Left lobe of liver (tissue), 2 donors: ENCODE measurements at regions not wholly inside any gene's neighbourhood (a gene's known extent, or its start where the extent isn't known, plus 50 kb on each side); places are given as distances from the start of the nearest gene placed in this dataset.

Source experiments
- ATAC-seq: fragments of 200-7000 bp; cut with Tn5 transposase; one replicate; pipeline ENCODE4 v1.9.1; 2020; ENCODE audit warnings: mild to moderate bottlenecking, moderate library complexity
- DNase-seq: peaks from one replicate; pipeline ENCODE4 v3.0.0-alpha.2; 2020; ENCODE audit warnings: low spot score
- donor health status: DM: no; HTN: no; CAD: no; lungs with moderate emphysema.
- donor health status: DM: no; HTN: yes; CAD: no.

GRCh38 chr5:40292006-40292405, 387.7 kb upstream of the PTGER4 start:
- DNase-seq: no peak

GRCh38 chr5:40291338-40291737, 388.4 kb upstream of the PTGER4 start:
- DNase-seq (no peak), ATAC-seq (no peak)

More at GRCh38 chr5:40292006-40292405, 387.7 kb upstream of the PTGER4 start:
- no peak for ATAC-seq

GRCh38 chr5:40288800-40289485, 390.8 kb upstream of the PTGER4 start:
- DNase-seq (no peak), ATAC-seq (no peak)

- ATAC-seq: no peak
- DNase-seq: no peak
These were observed 394.9 kb upstream of the PTGER4 start for GRCh38 chr5:40284863-40285262.

- ATAC-seq: no peak
These were observed 400.8 kb upstream of the PTGER4 start for GRCh38 chr5:40278881-40279280.

GRCh38 chr5:40277161-40277906, 402.4 kb upstream of the PTGER4 start:
- DNase-seq (no peak), ATAC-seq (no peak)

More at GRCh38 chr5:40278881-40279280, 400.8 kb upstream of the PTGER4 start:
- DNase-seq: no peak

GRCh38 chr5:40276426-40277102, 403.2 kb upstream of the PTGER4 start:
- DNase-seq (no peak), ATAC-seq (no peak)

- no peak for ATAC-seq
These were observed 405.1 kb upstream of the PTGER4 start for GRCh38 chr5:40274568-40274967.

GRCh38 chr5:40273936-40274335, 405.8 kb upstream of the PTGER4 start:
- no peak for ATAC-seq

More at GRCh38 chr5:40274568-40274967, 405.1 kb upstream of the PTGER4 start:
- no peak for DNase-seq

GRCh38 chr5:40271476-40271875, 408.2 kb upstream of the PTGER4 start:
- ATAC-seq (no peak), DNase-seq (no peak)

More at GRCh38 chr5:40273936-40274335, 405.8 kb upstream of the PTGER4 start:
- DNase-seq: no peak

GRCh38 chr5:40270274-40270845, 409.4 kb upstream of the PTGER4 start:
- DNase-seq: no peak

GRCh38 chr5:40268088-40268487, 411.6 kb upstream of the PTGER4 start:
- no peak for DNase-seq
- ATAC-seq: no peak

More at GRCh38 chr5:40270274-40270845, 409.4 kb upstream of the PTGER4 start:
- no peak for ATAC-seq

- ATAC-seq (no peak), DNase-seq (no peak)
These were observed 412.8 kb upstream of the PTGER4 start for GRCh38 chr5:40266952-40267351.

GRCh38 chr5:40261984-40262383, 417.7 kb upstream of the PTGER4 start:
- ATAC-seq (no peak), DNase-seq (no peak)

GRCh38 chr5:40260361-40260760, 419.4 kb upstream of the PTGER4 start:
- no peak for ATAC-seq
- DNase-seq: no peak

- ATAC-seq: no peak
These were observed 421.5 kb upstream of the PTGER4 start for GRCh38 chr5:40258222-40258621.

GRCh38 chr5:40240671-40241070, 439.0 kb upstream of the PTGER4 start:
- no peak for DNase-seq
- no peak for ATAC-seq

More at GRCh38 chr5:40258222-40258621, 421.5 kb upstream of the PTGER4 start:
- DNase-seq: no peak

- ATAC-seq: no peak
- no peak for DNase-seq
These were observed 439.6 kb upstream of the PTGER4 start for GRCh38 chr5:40240111-40240510.

GRCh38 chr5:40238066-40238745, 441.5 kb upstream of the PTGER4 start:
- no peak for DNase-seq
- no peak for ATAC-seq

GRCh38 chr5:40235471-40236400, 444.0 kb upstream of the PTGER4 start:
- no peak for ATAC-seq
- no peak for DNase-seq
